Keratinocyte (primary cell): ENCODE measurements at regions not wholly inside any gene's neighbourhood (a gene's known extent, or its start where the extent isn't known, plus 50 kb on each side); places are given as distances from the start of the nearest gene placed in this dataset.

Experiments used
- DNase-seq: peaks from one replicate; pipeline ENCODE4 v3.0.0-alpha.2; 2011; ENCODE audit warnings: low read depth, missing footprints, low spot score
- FAIRE-seq: peaks from 2 replicates; lab custom pipeline; 2011; peaks lifted over from hg19 to GRCh38; lab: Jason Lieb, UNC
- H2AFZ ChIP-seq: 2 replicates; pipeline ENCODE4 v1.6.0; 2012; ENCODE audit warnings: low read length, control low read depth, inconsistent platforms; ENCODE audit not compliant: control insufficient read depth
- H3K27ac ChIP-seq: 2 replicates; pipeline ENCODE4 v1.5.1; 2011; ENCODE audit warnings: low read length; ENCODE audit not compliant: control insufficient read depth, insufficient read depth
- H3K27me3 ChIP-seq: 3 replicates; pipeline ENCODE4 v1.6.0; 2011; ENCODE audit warnings: low read length; ENCODE audit not compliant: control insufficient read depth, insufficient read depth; ENCODE audit errors: extremely low read depth
- H3K36me3 ChIP-seq, 2 experiments: 2 replicates in 1 of 2; 3 replicates in 1 of 2; pipeline ENCODE4 v1.5.1; 2011; ENCODE audit warnings: low read length in 2 of 2, mild to moderate bottlenecking in 1 of 2; ENCODE audit not compliant: control insufficient read depth in 2 of 2, insufficient read depth in 2 of 2; ENCODE audit errors: extremely low read depth in 1 of 2
- H3K4me1 ChIP-seq: 3 replicates; pipeline ENCODE4 v1.5.1; 2011; ENCODE audit warnings: low read length; ENCODE audit not compliant: control insufficient read depth, insufficient read depth; ENCODE audit errors: extremely low read depth
- H3K4me2 ChIP-seq: 3 replicates; pipeline ENCODE4 v1.6.0; 2011; ENCODE audit warnings: low read depth, low read length; ENCODE audit not compliant: control insufficient read depth, insufficient read depth; ENCODE audit errors: extremely low read depth
- H3K4me3 ChIP-seq, 3 experiments: fragments of 200-600 bp in 1 of 3; sonication (generic) in 1 of 3; 2 replicates in 2 of 3; 3 replicates in 1 of 3; pipeline ENCODE4 v1.5.1; 2011 to 2016; ENCODE audit warnings: low read length in 3 of 3, mild to moderate bottlenecking in 3 of 3, control low read depth in 2 of 3, inconsistent platforms in 1 of 3, low read depth in 1 of 3, mixed read lengths in 1 of 3, mixed run types in 1 of 3, moderate library complexity in 1 of 3; ENCODE audit not compliant: control insufficient read depth in 2 of 3, insufficient read depth in 2 of 3; ENCODE audit errors: extremely low read depth in 1 of 3
- H3K79me2 ChIP-seq: 2 replicates; pipeline ENCODE4 v1.6.0; 2012; ENCODE audit warnings: low read length; ENCODE audit not compliant: control insufficient read depth, insufficient read depth
- H3K9ac ChIP-seq: 3 replicates; pipeline ENCODE4 v1.6.0; 2011; ENCODE audit warnings: low read length; ENCODE audit not compliant: control insufficient read depth, insufficient read depth; ENCODE audit errors: extremely low read depth
- H3K9me1 ChIP-seq: 3 replicates; pipeline ENCODE4 v1.6.0; 2011; ENCODE audit warnings: low read length; ENCODE audit not compliant: control insufficient read depth, insufficient read depth; ENCODE audit errors: extremely low read depth
- H3K9me3 ChIP-seq: 2 replicates; pipeline ENCODE4 v1.5.1; 2012; ENCODE audit warnings: low read depth, low read length; ENCODE audit not compliant: control insufficient read depth
- H4K20me1 ChIP-seq: 3 replicates; pipeline ENCODE4 v1.6.0; 2011; ENCODE audit warnings: low read length; ENCODE audit not compliant: control insufficient read depth, insufficient read depth; ENCODE audit errors: extremely low read depth
- EZH2 ChIP-seq: IDR thresholded peaks from one replicate; pipeline ENCODE4 v1.6.1; 2012; ENCODE audit warnings: inconsistent platforms, mild to moderate bottlenecking, low read length, moderate library complexity
- dilution Hi-C: fragments of 300-500 bp; cut with MboI; formaldehyde crosslinking; loops from one replicate; pipeline ENCODE4 v1.7.0; 2020; ENCODE audit warnings: low sequenced_read_pairs; ENCODE audit not compliant: extremely low pct_ligation_motif_present
- TF ChIP-seq, protein P1 (sequence below), 3 experiments: IDR thresholded peaks in 1 of 3; conservative IDR thresholded peaks in 1 of 3; optimal IDR thresholded peaks in 1 of 3; 2 replicates in 2 of 3; 3 replicates in 1 of 3; pipeline versions ENCODE3 to v1.5.1; 2011; ENCODE audit warnings: low read length in 3 of 3, mild to moderate bottlenecking in 3 of 3, moderate library complexity in 2 of 3, control low read depth in 1 of 3, inconsistent platforms in 1 of 3; ENCODE audit not compliant: insufficient read depth in 2 of 3; ENCODE audit errors: extremely low read depth in 1 of 3

DNA sequence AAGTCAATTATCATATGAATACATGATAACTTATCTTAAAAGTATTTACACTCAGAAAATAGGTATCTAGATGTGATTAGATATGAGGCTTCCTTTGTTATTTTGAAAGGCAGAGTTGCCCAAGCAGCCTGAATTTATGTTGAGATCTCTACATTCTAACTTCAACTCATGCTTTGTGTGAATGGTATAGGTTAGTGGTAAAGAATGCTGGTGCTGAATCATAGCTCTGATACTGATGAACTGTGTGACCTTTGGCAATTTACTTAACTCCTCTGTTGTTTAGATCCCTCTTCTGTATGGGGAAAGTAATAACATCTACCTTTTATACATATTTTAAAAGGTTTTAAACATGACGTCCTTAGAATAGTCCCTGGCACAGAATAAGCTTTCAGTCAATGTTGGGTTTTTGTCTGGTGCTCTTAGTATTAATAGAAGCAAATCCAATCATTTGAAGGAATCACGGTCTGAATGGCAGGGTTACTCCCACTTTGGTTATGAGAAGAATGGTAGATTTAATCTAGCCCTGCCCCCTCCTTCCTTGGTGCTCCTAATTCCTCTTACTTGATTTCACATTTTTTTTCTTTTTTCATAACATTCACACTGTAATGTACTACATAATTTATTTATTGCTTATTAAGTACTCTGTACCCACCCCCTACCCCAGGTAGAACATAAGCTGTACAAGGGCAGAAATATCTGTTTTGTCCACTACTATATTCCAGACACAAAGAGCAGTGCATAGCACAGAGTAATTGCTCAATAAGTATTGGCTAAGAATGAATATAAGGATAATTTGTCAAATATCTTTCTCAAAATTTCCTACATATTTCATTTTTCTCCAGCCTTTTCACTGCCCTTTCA is 203.3 kb upstream of the KRR1 start:
- dilution Hi-C loops = no loop called here
- peak; percentile 76 for FAIRE-seq
- Histone ChIP-seq H3K36me3 (no peaks in the 10 kb centered on the region), H3K9ac (peak overlapping the region; percentile 11), H3K27me3 (no peaks in the 10 kb centered on the region), H3K9me1 (no peaks in the 10 kb centered on the region), H3K27ac (peak overlapping the region; percentile 74), H3K4me2 (no peak overlapping the region), H4K20me1 (no peaks in the 10 kb centered on the region), H3K4me1 (peaks cover 47% of the 10 kb centered on the region), H3K9me3 (no peaks in the 10 kb centered on the region), H3K79me2 (no peaks in the 10 kb centered on the region), H2AFZ (no peak overlapping the region), H3K4me3 (no peak overlapping the region)
- no peak for DNase-seq
- TF ChIP-seq, protein P1, sequence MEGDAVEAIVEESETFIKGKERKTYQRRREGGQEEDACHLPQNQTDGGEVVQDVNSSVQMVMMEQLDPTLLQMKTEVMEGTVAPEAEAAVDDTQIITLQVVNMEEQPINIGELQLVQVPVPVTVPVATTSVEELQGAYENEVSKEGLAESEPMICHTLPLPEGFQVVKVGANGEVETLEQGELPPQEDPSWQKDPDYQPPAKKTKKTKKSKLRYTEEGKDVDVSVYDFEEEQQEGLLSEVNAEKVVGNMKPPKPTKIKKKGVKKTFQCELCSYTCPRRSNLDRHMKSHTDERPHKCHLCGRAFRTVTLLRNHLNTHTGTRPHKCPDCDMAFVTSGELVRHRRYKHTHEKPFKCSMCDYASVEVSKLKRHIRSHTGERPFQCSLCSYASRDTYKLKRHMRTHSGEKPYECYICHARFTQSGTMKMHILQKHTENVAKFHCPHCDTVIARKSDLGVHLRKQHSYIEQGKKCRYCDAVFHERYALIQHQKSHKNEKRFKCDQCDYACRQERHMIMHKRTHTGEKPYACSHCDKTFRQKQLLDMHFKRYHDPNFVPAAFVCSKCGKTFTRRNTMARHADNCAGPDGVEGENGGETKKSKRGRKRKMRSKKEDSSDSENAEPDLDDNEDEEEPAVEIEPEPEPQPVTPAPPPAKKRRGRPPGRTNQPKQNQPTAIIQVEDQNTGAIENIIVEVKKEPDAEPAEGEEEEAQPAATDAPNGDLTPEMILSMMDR (optimal IDR thresholded peaks at IDR 0.05 in 1 of 3, IDR thresholded peaks at IDR 0.05 in 1 of 3, conservative IDR thresholded peaks at IDR 0.05 in 1 of 3; ENCODE audit: extremely low read depth in 1 of 3, insufficient read depth in 2 of 3, low read length in 3 of 3) = no peak
- no peak for TF ChIP-seq EZH2

DNA sequence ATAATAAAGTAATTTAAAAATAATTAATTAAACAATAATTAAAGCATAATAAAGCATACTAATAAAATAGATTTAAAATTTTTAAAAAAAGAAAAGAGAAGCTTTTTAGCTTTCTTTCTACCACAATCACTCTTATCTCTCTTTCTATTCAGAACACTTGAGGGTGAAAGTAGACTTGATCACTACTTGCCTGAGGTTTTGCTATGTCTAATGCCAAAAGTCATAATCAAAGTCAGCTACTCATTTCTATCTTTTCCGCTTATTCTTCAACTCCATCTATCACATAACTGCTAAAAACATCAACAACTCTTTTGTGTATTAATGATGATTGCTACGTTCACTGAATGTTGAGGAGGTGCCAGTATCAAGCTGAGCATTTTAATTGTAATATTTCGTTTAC is 202.0 kb upstream of the KRR1 start:
- FAIRE-seq = no peak
- Histone ChIP-seq H3K4me3 (no peak overlapping the region), H3K36me3 (no peaks in the 10 kb centered on the region), H3K79me2 (no peaks in the 10 kb centered on the region), H3K9ac (no peak overlapping the region), H3K9me3 (no peaks in the 10 kb centered on the region), H3K9me1 (no peaks in the 10 kb centered on the region), H4K20me1 (no peaks in the 10 kb centered on the region), H3K27ac (peak overlapping the region; percentile 74), H3K4me2 (no peak overlapping the region), H2AFZ (no peak overlapping the region), H3K4me1 (peaks cover 45% of the 10 kb centered on the region), H3K27me3 (no peaks in the 10 kb centered on the region)
- no peak for DNase-seq
- dilution Hi-C loops = no loop called here
- TF ChIP-seq, protein P1 (optimal IDR thresholded peaks at IDR 0.05 in 1 of 3, IDR thresholded peaks at IDR 0.05 in 1 of 3, conservative IDR thresholded peaks at IDR 0.05 in 1 of 3; ENCODE audit: extremely low read depth in 1 of 3, insufficient read depth in 2 of 3, low read length in 3 of 3) = no peak
- no peak for TF ChIP-seq EZH2
